ENCODE measurements at regions not wholly inside any gene's neighbourhood (a gene's known extent, or its start where the extent isn't known, plus 50 kb on each side); places are given as distances from the start of the nearest gene placed in this dataset.

- no peak for DNase-seq
- Histone ChIP-seq H3K27me3 (replicated peaks in 1 of 7) (no peaks in the 10 kb centered on the region), H3K27ac (no peak overlapping the region), H3K36me3 (no peaks in the 10 kb centered on the region), H3K9me3 (peaks cover 0 to 3% (median 0%) of the 10 kb centered on the region in 8 donors), H3K4me1 (peaks cover 0 to 12% (median 0%) of the 10 kb centered on the region in 6 donors), H3K4me3 (no peak overlapping the region)
- 50 to 63% (median 57%) methylated on average over 4 of the region's 4 CpGs for WGBS, 5 donors
- no peak for TF ChIP-seq POLR2AphosphoS5 (IDR thresholded peaks at IDR 0.05)
- TF ChIP-seq, protein P1, sequence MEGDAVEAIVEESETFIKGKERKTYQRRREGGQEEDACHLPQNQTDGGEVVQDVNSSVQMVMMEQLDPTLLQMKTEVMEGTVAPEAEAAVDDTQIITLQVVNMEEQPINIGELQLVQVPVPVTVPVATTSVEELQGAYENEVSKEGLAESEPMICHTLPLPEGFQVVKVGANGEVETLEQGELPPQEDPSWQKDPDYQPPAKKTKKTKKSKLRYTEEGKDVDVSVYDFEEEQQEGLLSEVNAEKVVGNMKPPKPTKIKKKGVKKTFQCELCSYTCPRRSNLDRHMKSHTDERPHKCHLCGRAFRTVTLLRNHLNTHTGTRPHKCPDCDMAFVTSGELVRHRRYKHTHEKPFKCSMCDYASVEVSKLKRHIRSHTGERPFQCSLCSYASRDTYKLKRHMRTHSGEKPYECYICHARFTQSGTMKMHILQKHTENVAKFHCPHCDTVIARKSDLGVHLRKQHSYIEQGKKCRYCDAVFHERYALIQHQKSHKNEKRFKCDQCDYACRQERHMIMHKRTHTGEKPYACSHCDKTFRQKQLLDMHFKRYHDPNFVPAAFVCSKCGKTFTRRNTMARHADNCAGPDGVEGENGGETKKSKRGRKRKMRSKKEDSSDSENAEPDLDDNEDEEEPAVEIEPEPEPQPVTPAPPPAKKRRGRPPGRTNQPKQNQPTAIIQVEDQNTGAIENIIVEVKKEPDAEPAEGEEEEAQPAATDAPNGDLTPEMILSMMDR (IDR thresholded peaks at IDR 0.05 in 8 of 11, conservative IDR thresholded peaks at IDR 0.05 in 3 of 11), result no peak
- no peak for TF ChIP-seq POLR2A (IDR thresholded peaks at IDR 0.05)
- intact Hi-C loops (cut with DNase I; ENCODE audit: low total_unique reads), result no loop called here
Observed at GRCh38 chr3:189040656-189041335, 131.0 kb upstream of the TPRG1 start.

DNA sequence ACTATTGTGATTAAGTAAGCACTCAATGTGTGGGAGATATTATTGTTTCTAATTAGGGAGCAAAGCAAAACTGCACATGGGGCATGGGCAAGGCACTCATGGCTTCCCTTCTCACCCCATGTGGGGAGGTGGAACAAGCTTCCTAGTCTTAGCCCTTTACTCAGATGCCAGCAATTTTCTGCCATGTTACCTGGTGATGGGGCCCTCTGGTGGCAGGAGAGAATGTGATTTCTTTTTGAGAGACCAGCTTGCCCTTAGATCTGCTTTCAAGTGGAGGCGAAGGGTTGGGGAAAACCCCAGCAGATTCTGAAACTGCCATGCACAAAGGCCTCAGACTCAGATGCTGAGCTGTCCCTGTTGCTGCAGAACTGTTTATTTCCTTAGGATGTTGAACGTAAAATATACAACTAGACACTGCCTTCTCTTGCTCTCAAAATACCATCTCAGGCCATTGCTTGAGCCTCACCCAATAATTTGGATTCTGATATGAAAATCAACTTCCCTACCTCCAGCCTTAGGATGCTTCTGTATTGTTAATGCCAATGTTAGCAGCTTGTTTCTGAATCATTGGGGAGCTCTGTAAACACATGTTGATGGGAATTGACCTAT lies 130.2 kb upstream of the TPRG1 start:
- H3K4me3 ChIP-seq, result no peak overlapping the region
- intact Hi-C loops (cut with DNase I; ENCODE audit: low total_unique reads), result no loop called here
- WGBS, 5 donors, result 32 to 49% (median 38%) methylated on average over 2 of the region's 2 CpGs
- H3K27me3 ChIP-seq (replicated peaks in 1 of 7), result no peaks in the 10 kb centered on the region
- no peaks in the 10 kb centered on the region for H3K36me3 ChIP-seq
- H3K4me1 ChIP-seq, result peaks cover 0 to 12% (median 0%) of the 10 kb centered on the region in 6 donors
- H3K27ac ChIP-seq, result no peak overlapping the region
- peak; percentile 69 for DNase-seq
- no peak for TF ChIP-seq POLR2AphosphoS5 (IDR thresholded peaks at IDR 0.05)
- TF ChIP-seq, protein P1 (IDR thresholded peaks at IDR 0.05 in 8 of 11, conservative IDR thresholded peaks at IDR 0.05 in 3 of 11), result peak in 8 of 11 experiments; percentile 19 to 57 (median 46)
- H3K9me3 ChIP-seq, result no peaks in the 10 kb centered on the region

GRCh38 chr3:189042832-189043231 lies 128.9 kb upstream of the TPRG1 start:
- Histone ChIP-seq H3K4me1 (peaks cover 0 to 12% (median 0%) of the 10 kb centered on the region in 6 donors), H3K9me3 (no peaks in the 10 kb centered on the region), H3K36me3 (no peaks in the 10 kb centered on the region), H3K27me3 (replicated peaks in 1 of 7) (no peaks in the 10 kb centered on the region), H3K27ac (no peak overlapping the region), H3K4me3 (no peak overlapping the region)
- no peak for DNase-seq
- WGBS, 5 donors, result 77 to 93% (median 85%) methylated on average over 4 of the region's 4 CpGs
- TF ChIP-seq, protein P1 (IDR thresholded peaks at IDR 0.05 in 8 of 11, conservative IDR thresholded peaks at IDR 0.05 in 3 of 11), result no peak
- TF ChIP-seq POLR2A (IDR thresholded peaks at IDR 0.05), result no peak
- no peak for TF ChIP-seq POLR2AphosphoS5 (IDR thresholded peaks at IDR 0.05)
- intact Hi-C loops (cut with DNase I; ENCODE audit: low total_unique reads), result no loop called here

GRCh38 chr3:189049458-189050236 lies 122.1 kb upstream of the TPRG1 start:
- no peak overlapping the region for H3K4me3 ChIP-seq

More at GRCh38 chr3:189049458-189050236, 122.1 kb upstream of the TPRG1 start:
- Histone ChIP-seq H3K27ac (peak overlapping the region in 4 of 8 donors; percentile 8 to 53 (median 36)), H3K36me3 (no peaks in the 10 kb centered on the region), H3K4me1 (peaks cover 0 to 6% (median 3%) of the 10 kb centered on the region in 6 donors), H3K9me3 (peaks cover 0 to 5% (median 0%) of the 10 kb centered on the region in 8 donors), H3K27me3 (replicated peaks in 1 of 7) (no peaks in the 10 kb centered on the region)
- intact Hi-C loops (cut with DNase I; ENCODE audit: low total_unique reads), result no loop called here
- peak; percentile 52 for DNase-seq
- WGBS, 5 donors, result 72 to 81% (median 78%) methylated on average over 7 of the region's 7 CpGs
- no peak for TF ChIP-seq POLR2A (IDR thresholded peaks at IDR 0.05)
